ENCODE measurements at regions not wholly inside any gene's neighbourhood (a gene's known extent, or its start where the extent isn't known, plus 50 kb on each side); places are given as distances from the start of the nearest gene placed in this dataset.
A peak's percentile ranks its signal among the peaks of the same experiment; 100 is the strongest.

- TF ChIP-seq CTCF (IDR thresholded peaks at IDR 0.05; ENCODE audit: low read depth, low read length, poor library complexity, severe bottlenecking), result peak; percentile 62
- TF ChIP-seq EZH2phosphoT487 (IDR thresholded peaks at IDR 0.05; ENCODE audit: borderline replicate concordance, low read length), result no peak
- Histone ChIP-seq H3K79me2 (ENCODE audit: control insufficient read depth, low read length) (no peaks in the 10 kb centered on the region), H3K27me3 (ENCODE audit: control insufficient read depth, low read length) (peaks cover 11% of the 10 kb centered on the region), H3K4me3 (ENCODE audit: low read length) (no peak overlapping the region), H3K36me3 (ENCODE audit: control insufficient read depth, low read length) (no peaks in the 10 kb centered on the region), H3F3A (ENCODE audit: control insufficient read depth, insufficient read depth) (no peaks in the 10 kb centered on the region), H3K4me1 (ENCODE audit: control insufficient read depth, low read length) (no peaks in the 10 kb centered on the region), H3K9me3 (ENCODE audit: control insufficient read depth, insufficient read depth, low read length) (no peaks in the 10 kb centered on the region), H3K4me2 (ENCODE audit: low read length) (no peak overlapping the region), H4K20me1 (ENCODE audit: control insufficient read depth, insufficient read depth, low read depth, low read length) (no peaks in the 10 kb centered on the region), H3K9me2 (replicated peaks; ENCODE audit: control insufficient read depth, low read length) (no peaks in the 10 kb centered on the region), H3K27ac (ENCODE audit: low read depth, low read length) (no peak overlapping the region)
Observed at GRCh38 chr5:112551419-112552032, 132.4 kb upstream of the EPB41L4A start.

GRCh38 chr5:112552216-112552615 is 133.1 kb upstream of the EPB41L4A start:
- Histone ChIP-seq H3K9me3 (ENCODE audit: control insufficient read depth, insufficient read depth, low read length) (no peaks in the 10 kb centered on the region), H3F3A (ENCODE audit: control insufficient read depth, insufficient read depth) (no peaks in the 10 kb centered on the region), H4K20me1 (ENCODE audit: control insufficient read depth, insufficient read depth, low read depth, low read length) (no peaks in the 10 kb centered on the region), H3K4me1 (ENCODE audit: control insufficient read depth, low read length) (no peaks in the 10 kb centered on the region), H3K4me3 (ENCODE audit: low read length) (no peak overlapping the region), H3K36me3 (ENCODE audit: control insufficient read depth, low read length) (no peaks in the 10 kb centered on the region), H3K27ac (ENCODE audit: low read depth, low read length) (no peak overlapping the region), H3K9me2 (replicated peaks; ENCODE audit: control insufficient read depth, low read length) (no peaks in the 10 kb centered on the region), H3K27me3 (ENCODE audit: control insufficient read depth, low read length) (peaks cover 11% of the 10 kb centered on the region), H3K79me2 (ENCODE audit: control insufficient read depth, low read length) (no peaks in the 10 kb centered on the region), H3K4me2 (ENCODE audit: low read length) (no peak overlapping the region)
- TF ChIP-seq EZH2phosphoT487 (IDR thresholded peaks at IDR 0.05; ENCODE audit: borderline replicate concordance, low read length) (no peak), CTCF (IDR thresholded peaks at IDR 0.05; ENCODE audit: low read depth, low read length, poor library complexity, severe bottlenecking) (no peak)

- no peaks in the 10 kb centered on the region for H3K9me3 ChIP-seq (ENCODE audit: control insufficient read depth, insufficient read depth, low read length)
- no peaks in the 10 kb centered on the region for H3K79me2 ChIP-seq (ENCODE audit: control insufficient read depth, low read length)
- H3K9me2 ChIP-seq (replicated peaks; ENCODE audit: control insufficient read depth, low read length), result no peaks in the 10 kb centered on the region
- H3K4me1 ChIP-seq (ENCODE audit: control insufficient read depth, low read length), result no peaks in the 10 kb centered on the region
- no peak overlapping the region for H3K4me2 ChIP-seq (ENCODE audit: low read length)
- no peaks in the 10 kb centered on the region for H3F3A ChIP-seq (ENCODE audit: control insufficient read depth, insufficient read depth)
- TF ChIP-seq EZH2phosphoT487 (IDR thresholded peaks at IDR 0.05; ENCODE audit: borderline replicate concordance, low read length) (no peak), CTCF (IDR thresholded peaks at IDR 0.05; ENCODE audit: low read depth, low read length, poor library complexity, severe bottlenecking) (no peak)
- H3K4me3 ChIP-seq (ENCODE audit: low read length), result no peak overlapping the region
- no peaks in the 10 kb centered on the region for H4K20me1 ChIP-seq (ENCODE audit: control insufficient read depth, insufficient read depth, low read depth, low read length)
- no peaks in the 10 kb centered on the region for H3K36me3 ChIP-seq (ENCODE audit: control insufficient read depth, low read length)
- H3K27me3 ChIP-seq (ENCODE audit: control insufficient read depth, low read length), result peaks cover 11% of the 10 kb centered on the region
- no peak overlapping the region for H3K27ac ChIP-seq (ENCODE audit: low read depth, low read length)
Observed at GRCh38 chr5:112552791-112553190, 133.7 kb upstream of the EPB41L4A start.
